CD8-positive, alpha-beta memory T cell (primary cell): ENCODE measurements at regions not wholly inside any gene's neighbourhood (a gene's known extent, or its start where the extent isn't known, plus 50 kb on each side); places are given as distances from the start of the nearest gene placed in this dataset.
"Not testable (repeated sequence)": the region's sequence is repeated elsewhere in the genome, so short reads cannot be mapped to it uniquely, and the experiment has no call there.

Experiments used
- CTCF ChIA-PET: fragments of 350-600 bp; sonication (Branson Sonifier 250); formaldehyde crosslinking; loops from one replicate; lab custom pipeline; 2021; ENCODE audit warnings: antibody characterized with exemption; lab: Charles Lee
- POLR2A ChIA-PET: fragments of 350-600 bp; sonication (Branson Sonifier 250); formaldehyde crosslinking; loops from one replicate; lab custom pipeline; 2021; ENCODE audit warnings: antibody characterized with exemption; lab: Charles Lee
- DNase-seq, 5 donors: peaks; one replicate each; pipeline versions ENCODE4 v3.0.0 to v3.0.0-alpha.2; 2020 to 2022; ENCODE audit warnings: mixed read lengths in 1 of 5
- H3K27ac ChIP-seq: one replicate; pipeline ENCODE4 v1.7.0; 2013; ENCODE audit warnings: low read depth, mild to moderate bottlenecking, low read length, moderate library complexity
- H3K27me3 ChIP-seq: 2 replicates; pipeline ENCODE4 v1.7.0; 2013; ENCODE audit warnings: low read length, mild to moderate bottlenecking; ENCODE audit not compliant: insufficient read depth, poor library complexity, severe bottlenecking
- H3K36me3 ChIP-seq: 2 replicates; pipeline ENCODE4 v1.7.0; 2013; ENCODE audit warnings: mild to moderate bottlenecking, low read length, moderate library complexity; ENCODE audit not compliant: insufficient read depth
- H3K4me1 ChIP-seq: 2 replicates; pipeline ENCODE4 v1.7.0; 2013; ENCODE audit warnings: mild to moderate bottlenecking, low read length, moderate library complexity; ENCODE audit not compliant: insufficient read depth
- H3K4me3 ChIP-seq: 2 replicates; pipeline ENCODE4 v1.7.0; 2013; ENCODE audit warnings: mild to moderate bottlenecking, low read length
- H3K9me3 ChIP-seq: 2 replicates; pipeline ENCODE4 v1.7.0; 2013; ENCODE audit warnings: mild to moderate bottlenecking, low read length
- H3K27ac Mint-ChIP-seq, 8 donors: one replicate each; pipeline ENCODE4 v1.8.0; 2020 to 2021; ENCODE audit warnings: mixed read lengths in 8 of 8, mild to moderate bottlenecking in 6 of 8, inconsistent platforms in 3 of 8, moderate library complexity in 3 of 8
- H3K27me3 Mint-ChIP-seq, 2 donors: one replicate each; pipeline ENCODE4 v1.8.0; 2020 to 2021; ENCODE audit warnings: mixed read lengths in 2 of 2, mild to moderate bottlenecking in 1 of 2, moderate library complexity in 1 of 2
- H3K36me3 Mint-ChIP-seq, 3 donors: one replicate each; pipeline ENCODE4 v1.8.0; 2020 to 2021; ENCODE audit warnings: mixed read lengths in 3 of 3, inconsistent platforms in 1 of 3, mild to moderate bottlenecking in 1 of 3
- H3K4me1 Mint-ChIP-seq, 3 donors: one replicate each; pipeline ENCODE4 v1.8.0; 2020 to 2021; ENCODE audit warnings: mixed read lengths in 3 of 3, inconsistent platforms in 1 of 3, mild to moderate bottlenecking in 1 of 3
- H3K4me3 Mint-ChIP-seq, 7 donors: one replicate each; pipeline ENCODE4 v1.8.0; 2020 to 2021; ENCODE audit warnings: mixed read lengths in 7 of 7, mild to moderate bottlenecking in 6 of 7, moderate library complexity in 4 of 7, inconsistent platforms in 2 of 7
- H3K9me3 Mint-ChIP-seq, 5 donors: one replicate each; pipeline ENCODE4 v1.8.0; 2020 to 2022; ENCODE audit warnings: mixed read lengths in 5 of 5, mild to moderate bottlenecking in 3 of 5, moderate library complexity in 2 of 5, inconsistent platforms in 1 of 5

- H3K9me3 Mint-ChIP-seq, result peaks cover 0 to 2% (median 2%) of the 10 kb centered on the region in 5 donors
- H3K4me3 Mint-ChIP-seq, result no peak overlapping the region
- no peak overlapping the region for H3K27ac Mint-ChIP-seq
- no peaks in the 10 kb centered on the region for H3K36me3 ChIP-seq
- no peaks in the 10 kb centered on the region for H3K4me1 Mint-ChIP-seq
- H3K9me3 ChIP-seq, result no peaks in the 10 kb centered on the region
- H3K4me3 ChIP-seq, result no peak overlapping the region
- ChIA-PET CTCF (no interaction called here), POLR2A (no interaction called here)
- no peak for DNase-seq
- H3K27me3 Mint-ChIP-seq, result peaks cover 14 to 43% of the 10 kb centered on the region in 2 donors
- H3K27me3 ChIP-seq, result no peaks in the 10 kb centered on the region
- H3K27ac ChIP-seq, result no peak overlapping the region
- no peaks in the 10 kb centered on the region for H3K36me3 Mint-ChIP-seq
- no peaks in the 10 kb centered on the region for H3K4me1 ChIP-seq
These were observed 63.8 kb upstream of the SRD5A2 start for GRCh38 chr2:31644551-31644950.

GRCh38 chr2:31642707-31643106, 62.0 kb upstream of the SRD5A2 start:
- Histone ChIP-seq H3K4me3 (no peak overlapping the region), H3K27ac (no peak overlapping the region), H3K4me1 (no peaks in the 10 kb centered on the region), H3K36me3 (no peaks in the 10 kb centered on the region), H3K27me3 (no peaks in the 10 kb centered on the region), H3K9me3 (no peaks in the 10 kb centered on the region)
- CTCF ChIA-PET, result no interaction called here
- peaks cover 13 to 32% of the 10 kb centered on the region in 2 donors for H3K27me3 Mint-ChIP-seq
- H3K27ac Mint-ChIP-seq, result no peak overlapping the region
- no peaks in the 10 kb centered on the region for H3K36me3 Mint-ChIP-seq
- H3K4me1 Mint-ChIP-seq, result no peaks in the 10 kb centered on the region
- peaks cover 0 to 4% (median 2%) of the 10 kb centered on the region in 5 donors for H3K9me3 Mint-ChIP-seq
- DNase-seq, result no peak
- POLR2A ChIA-PET, result no interaction called here
- H3K4me3 Mint-ChIP-seq, result no peak overlapping the region

GRCh38 chr2:31632201-31632600, 51.5 kb upstream of the SRD5A2 start:
- Mint-ChIP-seq H3K27me3 (peaks cover 17 to 22% of the 10 kb centered on the region in 2 donors), H3K9me3 (peaks cover 4 to 16% (median 7%) of the 10 kb centered on the region in 5 donors)
- H3K27ac Mint-ChIP-seq, H3K4me3 ChIP-seq, H3K9me3 ChIP-seq, H3K36me3 Mint-ChIP-seq, H3K27ac ChIP-seq, H3K36me3 ChIP-seq, H3K4me3 Mint-ChIP-seq, H3K4me1 ChIP-seq, H3K4me1 Mint-ChIP-seq, CTCF ChIA-PET, POLR2A ChIA-PET, DNase-seq, H3K27me3 ChIP-seq: not testable (repeated sequence)
